ENCODE measurements at regions not wholly inside any gene's neighbourhood (a gene's known extent, or its start where the extent isn't known, plus 50 kb on each side); places are given as distances from the start of the nearest gene placed in this dataset.

DNA sequence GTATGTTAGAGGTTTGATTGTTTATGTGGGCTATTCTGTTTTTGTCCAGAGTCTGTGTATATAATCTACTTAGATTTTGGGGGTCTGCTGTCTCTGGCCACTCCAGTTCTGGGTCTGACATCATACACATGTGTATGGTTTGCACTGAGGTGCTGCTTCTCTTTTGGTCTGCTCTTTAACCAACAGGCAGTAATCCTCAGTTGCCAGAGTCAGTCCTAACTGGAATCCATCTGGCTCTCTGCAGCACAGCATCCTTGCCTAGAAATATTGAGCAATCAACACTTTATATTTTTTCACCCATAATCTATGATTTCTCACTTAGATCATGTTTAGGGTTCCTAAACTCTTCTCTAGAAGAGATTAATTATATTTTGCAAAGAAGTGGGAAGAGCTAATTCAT, 98.3 kb upstream of the SFRP2 start:
- no peak for TF ChIP-seq POLR2A (IDR thresholded peaks at IDR 0.05)
- TF ChIP-seq, protein P1, sequence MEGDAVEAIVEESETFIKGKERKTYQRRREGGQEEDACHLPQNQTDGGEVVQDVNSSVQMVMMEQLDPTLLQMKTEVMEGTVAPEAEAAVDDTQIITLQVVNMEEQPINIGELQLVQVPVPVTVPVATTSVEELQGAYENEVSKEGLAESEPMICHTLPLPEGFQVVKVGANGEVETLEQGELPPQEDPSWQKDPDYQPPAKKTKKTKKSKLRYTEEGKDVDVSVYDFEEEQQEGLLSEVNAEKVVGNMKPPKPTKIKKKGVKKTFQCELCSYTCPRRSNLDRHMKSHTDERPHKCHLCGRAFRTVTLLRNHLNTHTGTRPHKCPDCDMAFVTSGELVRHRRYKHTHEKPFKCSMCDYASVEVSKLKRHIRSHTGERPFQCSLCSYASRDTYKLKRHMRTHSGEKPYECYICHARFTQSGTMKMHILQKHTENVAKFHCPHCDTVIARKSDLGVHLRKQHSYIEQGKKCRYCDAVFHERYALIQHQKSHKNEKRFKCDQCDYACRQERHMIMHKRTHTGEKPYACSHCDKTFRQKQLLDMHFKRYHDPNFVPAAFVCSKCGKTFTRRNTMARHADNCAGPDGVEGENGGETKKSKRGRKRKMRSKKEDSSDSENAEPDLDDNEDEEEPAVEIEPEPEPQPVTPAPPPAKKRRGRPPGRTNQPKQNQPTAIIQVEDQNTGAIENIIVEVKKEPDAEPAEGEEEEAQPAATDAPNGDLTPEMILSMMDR (IDR thresholded peaks at IDR 0.05), result no peak

Measured in ovary (tissue), 3 donors.